DMS53 treated with DMSO at 0.1 percent for 48 hours (cell line): ENCODE measurements at regions not wholly inside any gene's neighbourhood (a gene's known extent, or its start where the extent isn't known, plus 50 kb on each side); places are given as distances from the start of the nearest gene placed in this dataset.
"Not testable (repeated sequence)": the region's sequence is repeated elsewhere in the genome, so short reads cannot be mapped to it uniquely, and the experiment has no call there.

ENCODE experiments used
- DNase-seq: peaks from one replicate; lab custom pipeline; 2025; ENCODE audit not compliant: unreplicated experiment; lab: John Stamatoyannopoulos, UW

- peak; percentile 82 for DNase-seq
Measured at GRCh38 chr11:134949121-134950090, 537.4 kb upstream of the B3GAT1 start.

GRCh38 chr11:134947556-134947955, 535.5 kb upstream of the B3GAT1 start:
- no peak for DNase-seq

GRCh38 chr11:134945993-134946392, 534.0 kb upstream of the B3GAT1 start:
- DNase-seq = peak; percentile 18

GRCh38 chr11:134944986-134945385, 532.9 kb upstream of the B3GAT1 start:
- DNase-seq = peak; percentile 33

GRCh38 chr11:134944131-134944530, 532.1 kb upstream of the B3GAT1 start:
- DNase-seq = no peak

- DNase-seq = no peak
Measured at GRCh38 chr11:134943544-134943943, 531.5 kb upstream of the B3GAT1 start.

GRCh38 chr11:134942681-134943080, 530.6 kb upstream of the B3GAT1 start:
- DNase-seq = no peak

GRCh38 chr11:134941936-134942600, 530.0 kb upstream of the B3GAT1 start:
- not testable (repeated sequence) for DNase-seq

GRCh38 chr11:134941326-134941725, 529.3 kb upstream of the B3GAT1 start:
- DNase-seq = no peak

GRCh38 chr11:134940441-134941126, 528.5 kb upstream of the B3GAT1 start:
- no peak for DNase-seq

- DNase-seq = no peak
Measured at GRCh38 chr11:134939905-134940304, 527.9 kb upstream of the B3GAT1 start.

- DNase-seq = peak; percentile 14
Measured at GRCh38 chr11:134939031-134939430, 527.0 kb upstream of the B3GAT1 start.

GRCh38 chr11:134938212-134938611, 526.2 kb upstream of the B3GAT1 start:
- no peak for DNase-seq

GRCh38 chr11:134937193-134937592, 525.2 kb upstream of the B3GAT1 start:
- DNase-seq = not testable (repeated sequence)

GRCh38 chr11:134932761-134933160, 520.7 kb upstream of the B3GAT1 start:
- DNase-seq = no peak

GRCh38 chr11:134925432-134925831, 513.4 kb upstream of the B3GAT1 start:
- DNase-seq = no peak

- DNase-seq = no peak
Measured at GRCh38 chr11:134923441-134923840, 511.4 kb upstream of the B3GAT1 start.

- peak; percentile 46 for DNase-seq
Measured at GRCh38 chr11:134921938-134922337, 509.9 kb upstream of the B3GAT1 start.

- DNase-seq = no peak
Measured at GRCh38 chr11:134920851-134921608, 509.0 kb upstream of the B3GAT1 start.

GRCh38 chr11:134916421-134917213, 504.6 kb upstream of the B3GAT1 start:
- DNase-seq = peak; percentile 83
